OCI-LY1 (cell line): ENCODE measurements at regions not wholly inside any gene's neighbourhood (a gene's known extent, or its start where the extent isn't known, plus 50 kb on each side); places are given as distances from the start of the nearest gene placed in this dataset.
"Not testable (repeated sequence)": the region's sequence is repeated elsewhere in the genome, so short reads cannot be mapped to it uniquely, and the experiment has no call there.

ENCODE experiments used
- H2AFZ ChIP-seq: fragments of 200-600 bp; sonication (generic), shearing (Covaris generic); 2 replicates; pipeline ENCODE4 v1.6.0; 2014; ENCODE audit warnings: antibody characterized with exemption, mild to moderate bottlenecking, low read length
- H3F3A ChIP-seq: fragments of 200-600 bp; sonication (generic), shearing (Covaris generic); 2 replicates; pipeline ENCODE4 v1.6.0; 2014; ENCODE audit warnings: mild to moderate bottlenecking, antibody characterized with exemption, low read length, moderate library complexity; ENCODE audit not compliant: insufficient read depth
- H3K27ac ChIP-seq: fragments of 200-600 bp; sonication (generic); 2 replicates; pipeline ENCODE4 v1.5.1; 2014; ENCODE audit warnings: low read length, mixed run types, mild to moderate bottlenecking, low read depth; ENCODE audit not compliant: poor library complexity, severe bottlenecking
- H3K27me3 ChIP-seq: fragments of 200-600 bp; sonication (generic); 2 replicates; pipeline ENCODE4 v1.6.0; 2014; ENCODE audit warnings: antibody characterized with exemption, mild to moderate bottlenecking, low read length, moderate library complexity; ENCODE audit not compliant: insufficient read depth
- H3K36me3 ChIP-seq: fragments of 200-600 bp; sonication (generic); 2 replicates; pipeline ENCODE4 v1.6.1; 2014; ENCODE audit warnings: mild to moderate bottlenecking, antibody characterized with exemption, low read length, moderate library complexity, mixed read lengths; ENCODE audit not compliant: insufficient read depth
- H3K4me1 ChIP-seq: fragments of 200-600 bp; sonication (generic); 2 replicates; pipeline ENCODE4 v1.5.1; 2014; ENCODE audit warnings: mild to moderate bottlenecking, low read length, moderate library complexity; ENCODE audit not compliant: insufficient read depth, severe bottlenecking
- H3K4me2 ChIP-seq: fragments of 200-600 bp; sonication (generic), shearing (Covaris generic); 2 replicates; pipeline ENCODE4 v1.6.1; 2014; ENCODE audit warnings: low read length
- H3K4me3 ChIP-seq: fragments of 200-600 bp; sonication (generic); 2 replicates; pipeline ENCODE4 v1.5.1; 2014; ENCODE audit warnings: low read length, low read depth, mild to moderate bottlenecking, mixed read lengths; ENCODE audit not compliant: poor library complexity, severe bottlenecking
- H3K79me2 ChIP-seq: fragments of 200-600 bp; shearing (Covaris generic); 2 replicates; pipeline ENCODE4 v1.6.1; 2016; ENCODE audit warnings: mixed run types, low read length, mixed read lengths; ENCODE audit not compliant: insufficient read depth
- H3K9ac ChIP-seq: fragments of 200-600 bp; sonication (generic), shearing (Covaris generic); 2 replicates; pipeline ENCODE4 v1.6.1; 2014; ENCODE audit warnings: mild to moderate bottlenecking, low read length, mixed read lengths
- H3K9me2 ChIP-seq: fragments of 200-600 bp; sonication (generic), shearing (Covaris generic); 2 replicates; pipeline ENCODE4 v1.6.1; 2014; ENCODE audit warnings: low read depth, mild to moderate bottlenecking, low read length, mixed read lengths
- H3K9me3 ChIP-seq: fragments of 200-600 bp; shearing (Covaris generic); 2 replicates; pipeline ENCODE4 v1.6.1; 2014; ENCODE audit warnings: low read length, mixed read lengths
- H4K20me1 ChIP-seq: fragments of 200-600 bp; sonication (generic), shearing (Covaris generic); 2 replicates; pipeline ENCODE4 v1.6.0; 2016; ENCODE audit warnings: mild to moderate bottlenecking, low read length; ENCODE audit not compliant: insufficient read depth
- EZH2 ChIP-seq: fragments of 200-600 bp; sonication (generic), shearing (Covaris generic); IDR thresholded peaks from 2 replicates; pipeline ENCODE4 v1.8.0; 2017; ENCODE audit warnings: borderline replicate concordance, mixed run types, mild to moderate bottlenecking, antibody characterized with exemption, low read length, moderate library complexity, mixed read lengths
- TF ChIP-seq, protein P1 (sequence below): fragments of 200-600 bp; sonication (generic), shearing (Covaris generic); IDR thresholded peaks from 2 replicates; pipeline ENCODE4 v1.5.1; 2017; ENCODE audit warnings: mild to moderate bottlenecking, antibody characterized with exemption, low read length, moderate library complexity, mixed read lengths

- TF ChIP-seq, protein P1, sequence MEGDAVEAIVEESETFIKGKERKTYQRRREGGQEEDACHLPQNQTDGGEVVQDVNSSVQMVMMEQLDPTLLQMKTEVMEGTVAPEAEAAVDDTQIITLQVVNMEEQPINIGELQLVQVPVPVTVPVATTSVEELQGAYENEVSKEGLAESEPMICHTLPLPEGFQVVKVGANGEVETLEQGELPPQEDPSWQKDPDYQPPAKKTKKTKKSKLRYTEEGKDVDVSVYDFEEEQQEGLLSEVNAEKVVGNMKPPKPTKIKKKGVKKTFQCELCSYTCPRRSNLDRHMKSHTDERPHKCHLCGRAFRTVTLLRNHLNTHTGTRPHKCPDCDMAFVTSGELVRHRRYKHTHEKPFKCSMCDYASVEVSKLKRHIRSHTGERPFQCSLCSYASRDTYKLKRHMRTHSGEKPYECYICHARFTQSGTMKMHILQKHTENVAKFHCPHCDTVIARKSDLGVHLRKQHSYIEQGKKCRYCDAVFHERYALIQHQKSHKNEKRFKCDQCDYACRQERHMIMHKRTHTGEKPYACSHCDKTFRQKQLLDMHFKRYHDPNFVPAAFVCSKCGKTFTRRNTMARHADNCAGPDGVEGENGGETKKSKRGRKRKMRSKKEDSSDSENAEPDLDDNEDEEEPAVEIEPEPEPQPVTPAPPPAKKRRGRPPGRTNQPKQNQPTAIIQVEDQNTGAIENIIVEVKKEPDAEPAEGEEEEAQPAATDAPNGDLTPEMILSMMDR: no peak
- TF ChIP-seq EZH2: no peak
- no peaks in the 10 kb centered on the region for H3F3A ChIP-seq
- H3K9ac ChIP-seq: no peak overlapping the region
- H3K27ac ChIP-seq: no peak overlapping the region
- no peaks in the 10 kb centered on the region for H3K27me3 ChIP-seq
- H2AFZ ChIP-seq: no peak overlapping the region
- no peak overlapping the region for H3K4me2 ChIP-seq
- no peaks in the 10 kb centered on the region for H3K36me3 ChIP-seq
- H3K79me2 ChIP-seq: no peaks in the 10 kb centered on the region
- H3K9me2 ChIP-seq: no peaks in the 10 kb centered on the region
- no peaks in the 10 kb centered on the region for H3K9me3 ChIP-seq
- no peaks in the 10 kb centered on the region for H4K20me1 ChIP-seq
- no peak overlapping the region for H3K4me3 ChIP-seq
- no peaks in the 10 kb centered on the region for H3K4me1 ChIP-seq
These were observed 519.6 kb downstream of the DOK5 start for GRCh38 chr20:54995011-54995410.

GRCh38 chr20:54985091-54985490, 509.7 kb downstream of the DOK5 start:
- no peaks in the 10 kb centered on the region for H3K27me3 ChIP-seq
- H3K36me3 ChIP-seq: no peaks in the 10 kb centered on the region
- no peak overlapping the region for H3K9ac ChIP-seq
- no peak for TF ChIP-seq EZH2
- TF ChIP-seq, protein P1: no peak
- peaks cover 5% of the 10 kb centered on the region for H3K4me1 ChIP-seq
- H3K9me2 ChIP-seq: no peaks in the 10 kb centered on the region
- H3K9me3 ChIP-seq: no peaks in the 10 kb centered on the region
- no peaks in the 10 kb centered on the region for H3K79me2 ChIP-seq
- H3K4me2 ChIP-seq: no peak overlapping the region
- H4K20me1 ChIP-seq: no peaks in the 10 kb centered on the region
- H3F3A ChIP-seq: no peaks in the 10 kb centered on the region
- no peak overlapping the region for H2AFZ ChIP-seq
- no peak overlapping the region for H3K4me3 ChIP-seq
- H3K27ac ChIP-seq: no peak overlapping the region

GRCh38 chr20:54984104-54984448, 508.7 kb downstream of the DOK5 start:
- no peaks in the 10 kb centered on the region for H3F3A ChIP-seq
- H3K9ac ChIP-seq: no peak overlapping the region
- no peak for TF ChIP-seq EZH2
- TF ChIP-seq, protein P1: no peak
- no peak overlapping the region for H3K27ac ChIP-seq
- H3K9me2 ChIP-seq: no peaks in the 10 kb centered on the region
- no peaks in the 10 kb centered on the region for H3K27me3 ChIP-seq
- H3K9me3 ChIP-seq: no peaks in the 10 kb centered on the region
- no peaks in the 10 kb centered on the region for H3K36me3 ChIP-seq
- H3K4me3 ChIP-seq: no peak overlapping the region
- H3K79me2 ChIP-seq: no peaks in the 10 kb centered on the region
- no peak overlapping the region for H2AFZ ChIP-seq
- peaks cover 5% of the 10 kb centered on the region for H3K4me1 ChIP-seq
- H4K20me1 ChIP-seq: no peaks in the 10 kb centered on the region
- no peak overlapping the region for H3K4me2 ChIP-seq

- H3K4me2 ChIP-seq, H3K9me2 ChIP-seq, H4K20me1 ChIP-seq, H3K4me3 ChIP-seq, H3K79me2 ChIP-seq, H3K27ac ChIP-seq, H3F3A ChIP-seq, H3K4me1 ChIP-seq, H3K36me3 ChIP-seq, H3K9ac ChIP-seq, H3K27me3 ChIP-seq, H3K9me3 ChIP-seq, H2AFZ ChIP-seq: not testable (repeated sequence)
These were observed 508.2 kb downstream of the DOK5 start for GRCh38 chr20:54983394-54984103.
